OCI-LY3 (cell line): ENCODE measurements at regions not wholly inside any gene's neighbourhood (a gene's known extent, or its start where the extent isn't known, plus 50 kb on each side); places are given as distances from the start of the nearest gene placed in this dataset.
"Not testable (repeated sequence)": the region's sequence is repeated elsewhere in the genome, so short reads cannot be mapped to it uniquely, and the experiment has no call there.

Experiments
- CTCF ChIP-seq: fragments of 200-600, 300-600 bp; sonication (generic); IDR thresholded peaks from 2 replicates; pipeline ENCODE4 v1.5.1; 2014; ENCODE audit warnings: antibody characterized with exemption, low read length, low read depth
- EZH2phosphoT487 ChIP-seq: fragments of 200-600 bp; shearing (Covaris generic); IDR thresholded peaks from 2 replicates; pipeline ENCODE4 v1.6.1; 2018; ENCODE audit warnings: antibody characterized with exemption, mixed run types, low read depth

GRCh38 chr7:29729534-29730165 lies 76.7 kb upstream of the WIPF3 start:
- TF ChIP-seq CTCF, EZH2phosphoT487: not testable (repeated sequence)
